Loucy (cell line): ENCODE measurements at regions not wholly inside any gene's neighbourhood (a gene's known extent, or its start where the extent isn't known, plus 50 kb on each side); places are given as distances from the start of the nearest gene placed in this dataset.

Experiments used
- H2AFZ ChIP-seq: fragments of 200-600 bp; sonication (generic); 2 replicates; pipeline ENCODE4 v1.6.0; 2016; ENCODE audit warnings: antibody characterized with exemption, mild to moderate bottlenecking, low read length, moderate library complexity
- H3F3A ChIP-seq: fragments of 200-600 bp; 2 replicates; pipeline ENCODE4 v1.6.0; 2016; ENCODE audit warnings: antibody characterized with exemption, low read depth, mild to moderate bottlenecking
- H3K27me3 ChIP-seq: fragments of 200-600 bp; sonication (generic); 2 replicates; pipeline ENCODE4 v1.6.1; 2014; ENCODE audit warnings: low read length, mild to moderate bottlenecking; ENCODE audit not compliant: insufficient read depth, poor library complexity, severe bottlenecking
- H3K36me3 ChIP-seq: fragments of 200-600 bp; sonication (generic); 2 replicates; pipeline ENCODE4 v1.6.1; 2016; ENCODE audit warnings: low read length; ENCODE audit not compliant: insufficient read depth
- H3K4me1 ChIP-seq: fragments of 200-600 bp; sonication (generic); 2 replicates; pipeline ENCODE4 v1.5.1; 2014; ENCODE audit warnings: low read length, mild to moderate bottlenecking; ENCODE audit not compliant: insufficient read depth, poor library complexity, severe bottlenecking
- H3K4me2 ChIP-seq: fragments of 200-600 bp; sonication (generic); 2 replicates; pipeline ENCODE4 v1.6.0; 2014; ENCODE audit warnings: antibody characterized with exemption, low read length, low read depth, mild to moderate bottlenecking; ENCODE audit not compliant: poor library complexity, severe bottlenecking
- H3K4me3 ChIP-seq: fragments of 200-600 bp; sonication (generic); 2 replicates; pipeline ENCODE4 v1.5.1; 2014; ENCODE audit warnings: low read length, mild to moderate bottlenecking, mixed read lengths; ENCODE audit not compliant: poor library complexity, severe bottlenecking
- H3K79me2 ChIP-seq: fragments of 200-600 bp; sonication (generic); 2 replicates; pipeline ENCODE4 v1.6.1; 2014; ENCODE audit warnings: low read length; ENCODE audit not compliant: insufficient read depth
- H3K9ac ChIP-seq: fragments of 200-600 bp; sonication (generic); 2 replicates; pipeline ENCODE4 v1.6.0; 2014; ENCODE audit warnings: mild to moderate bottlenecking, low read depth, low read length, moderate library complexity; ENCODE audit not compliant: poor library complexity, severe bottlenecking
- H3K9me2 ChIP-seq: fragments of 200-600 bp; sonication (generic); replicated peaks from 2 replicates; pipeline ENCODE4 v1.6.1; 2016; ENCODE audit warnings: low read depth, low read length, mixed read lengths
- H3K9me3 ChIP-seq: fragments of 200-600 bp; sonication (generic); 2 replicates; pipeline ENCODE4 v1.6.1; 2014; ENCODE audit warnings: mild to moderate bottlenecking, antibody characterized with exemption, low read length, low read depth; ENCODE audit not compliant: insufficient read depth
- H4K20me1 ChIP-seq: fragments of 200-600 bp; sonication (generic); 2 replicates; pipeline ENCODE4 v1.6.0; 2014; ENCODE audit warnings: antibody characterized with exemption, low read length, mild to moderate bottlenecking; ENCODE audit not compliant: insufficient read depth, poor library complexity, severe bottlenecking
- EZH2phosphoT487 ChIP-seq: fragments of 200-600 bp; IDR thresholded peaks from 2 replicates; pipeline ENCODE4 v1.6.1; 2018; ENCODE audit warnings: antibody characterized with exemption, mild to moderate bottlenecking, moderate library complexity, borderline replicate concordance
- TF ChIP-seq, protein P1 (sequence below): fragments of 200-600 bp; sonication (generic); conservative IDR thresholded peaks from 2 replicates; pipeline ENCODE4 v1.5.1; 2014; ENCODE audit warnings: mild to moderate bottlenecking, antibody characterized with exemption, low read length

GRCh38 chrX:134074151-134074550 lies 88.8 kb upstream of the GPC3 start:
- Histone ChIP-seq H3K79me2 (no peaks in the 10 kb centered on the region), H3K4me1 (no peaks in the 10 kb centered on the region), H2AFZ (no peak overlapping the region), H3K9ac (no peak overlapping the region), H3K9me2 (no peaks in the 10 kb centered on the region), H3K36me3 (no peaks in the 10 kb centered on the region), H3K27me3 (no peaks in the 10 kb centered on the region), H3K9me3 (no peaks in the 10 kb centered on the region), H3K4me3 (no peak overlapping the region), H4K20me1 (no peaks in the 10 kb centered on the region), H3K4me2 (no peak overlapping the region), H3F3A (no peaks in the 10 kb centered on the region)
- TF ChIP-seq EZH2phosphoT487, result no peak
- TF ChIP-seq, protein P1, sequence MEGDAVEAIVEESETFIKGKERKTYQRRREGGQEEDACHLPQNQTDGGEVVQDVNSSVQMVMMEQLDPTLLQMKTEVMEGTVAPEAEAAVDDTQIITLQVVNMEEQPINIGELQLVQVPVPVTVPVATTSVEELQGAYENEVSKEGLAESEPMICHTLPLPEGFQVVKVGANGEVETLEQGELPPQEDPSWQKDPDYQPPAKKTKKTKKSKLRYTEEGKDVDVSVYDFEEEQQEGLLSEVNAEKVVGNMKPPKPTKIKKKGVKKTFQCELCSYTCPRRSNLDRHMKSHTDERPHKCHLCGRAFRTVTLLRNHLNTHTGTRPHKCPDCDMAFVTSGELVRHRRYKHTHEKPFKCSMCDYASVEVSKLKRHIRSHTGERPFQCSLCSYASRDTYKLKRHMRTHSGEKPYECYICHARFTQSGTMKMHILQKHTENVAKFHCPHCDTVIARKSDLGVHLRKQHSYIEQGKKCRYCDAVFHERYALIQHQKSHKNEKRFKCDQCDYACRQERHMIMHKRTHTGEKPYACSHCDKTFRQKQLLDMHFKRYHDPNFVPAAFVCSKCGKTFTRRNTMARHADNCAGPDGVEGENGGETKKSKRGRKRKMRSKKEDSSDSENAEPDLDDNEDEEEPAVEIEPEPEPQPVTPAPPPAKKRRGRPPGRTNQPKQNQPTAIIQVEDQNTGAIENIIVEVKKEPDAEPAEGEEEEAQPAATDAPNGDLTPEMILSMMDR, result no peak

GRCh38 chrX:134075894-134076718 lies 90.7 kb upstream of the GPC3 start:
- H3K4me2 ChIP-seq, result no peak overlapping the region
- no peaks in the 10 kb centered on the region for H4K20me1 ChIP-seq
- no peaks in the 10 kb centered on the region for H3K27me3 ChIP-seq
- no peaks in the 10 kb centered on the region for H3K36me3 ChIP-seq
- H3K4me3 ChIP-seq, result no peak overlapping the region
- H3K4me1 ChIP-seq, result no peaks in the 10 kb centered on the region
- H3K9me2 ChIP-seq, result no peaks in the 10 kb centered on the region
- TF ChIP-seq EZH2phosphoT487, result no peak
- TF ChIP-seq, protein P1, result no peak
- H3F3A ChIP-seq, result no peaks in the 10 kb centered on the region
- H3K79me2 ChIP-seq, result no peaks in the 10 kb centered on the region
- H3K9me3 ChIP-seq, result no peaks in the 10 kb centered on the region
- no peak overlapping the region for H2AFZ ChIP-seq
- no peak overlapping the region for H3K9ac ChIP-seq

GRCh38 chrX:134095366-134095765 lies 110.0 kb upstream of the GPC3 start:
- H2AFZ ChIP-seq, result no peak overlapping the region
- H3K27me3 ChIP-seq, result no peaks in the 10 kb centered on the region

More at GRCh38 chrX:134095366-134095765, 110.0 kb upstream of the GPC3 start:
- no peak for TF ChIP-seq EZH2phosphoT487
- TF ChIP-seq, protein P1, result no peak
- H3K4me3 ChIP-seq, result no peak overlapping the region
- no peak overlapping the region for H3K4me2 ChIP-seq
- no peaks in the 10 kb centered on the region for H3K9me3 ChIP-seq
- H3K79me2 ChIP-seq, result no peaks in the 10 kb centered on the region
- no peaks in the 10 kb centered on the region for H3K4me1 ChIP-seq
- H3F3A ChIP-seq, result no peaks in the 10 kb centered on the region
- H3K36me3 ChIP-seq, result no peaks in the 10 kb centered on the region
- H3K9ac ChIP-seq, result no peak overlapping the region
- no peaks in the 10 kb centered on the region for H4K20me1 ChIP-seq
- H3K9me2 ChIP-seq, result no peaks in the 10 kb centered on the region
